Breast epithelium (tissue), 3 donors: ENCODE measurements at regions not wholly inside any gene's neighbourhood (a gene's known extent, or its start where the extent isn't known, plus 50 kb on each side); places are given as distances from the start of the nearest gene placed in this dataset.

Experiments
- POLR2A ChIP-seq: fragments of 450-650 bp; IDR thresholded peaks from one replicate; pipeline ENCODE4 v1.6.1; 2016; ENCODE audit warnings: antibody characterized with exemption, mild to moderate bottlenecking, moderate library complexity
- TF ChIP-seq, protein P1 (sequence below), 3 donors: fragments of 450-650 bp; IDR thresholded peaks; one replicate each; pipeline ENCODE4 v1.5.1; 2016 to 2017; ENCODE audit warnings: antibody characterized with exemption in 3 of 3, mild to moderate bottlenecking in 3 of 3, moderate library complexity in 3 of 3

DNA sequence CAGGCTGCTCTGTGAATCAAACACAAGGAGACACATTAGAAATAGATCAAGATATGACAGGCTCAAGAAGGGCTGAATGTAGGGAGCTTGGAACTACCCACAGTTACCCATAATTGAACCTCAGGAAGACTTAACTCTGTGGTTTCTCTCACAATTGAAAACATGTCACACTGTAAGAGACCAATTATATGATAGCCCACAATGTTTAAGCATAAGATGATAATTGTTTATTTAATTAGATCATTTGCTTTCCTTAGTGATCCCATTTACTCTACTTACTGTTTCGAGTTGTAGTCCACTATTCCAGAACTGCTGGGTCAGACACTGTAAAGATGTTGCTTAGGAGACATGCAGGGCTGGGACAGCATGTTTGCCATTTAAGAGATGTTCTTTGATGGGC lies 201.3 kb upstream of the RARB start:
- TF ChIP-seq POLR2A = no peak
- TF ChIP-seq, protein P1, sequence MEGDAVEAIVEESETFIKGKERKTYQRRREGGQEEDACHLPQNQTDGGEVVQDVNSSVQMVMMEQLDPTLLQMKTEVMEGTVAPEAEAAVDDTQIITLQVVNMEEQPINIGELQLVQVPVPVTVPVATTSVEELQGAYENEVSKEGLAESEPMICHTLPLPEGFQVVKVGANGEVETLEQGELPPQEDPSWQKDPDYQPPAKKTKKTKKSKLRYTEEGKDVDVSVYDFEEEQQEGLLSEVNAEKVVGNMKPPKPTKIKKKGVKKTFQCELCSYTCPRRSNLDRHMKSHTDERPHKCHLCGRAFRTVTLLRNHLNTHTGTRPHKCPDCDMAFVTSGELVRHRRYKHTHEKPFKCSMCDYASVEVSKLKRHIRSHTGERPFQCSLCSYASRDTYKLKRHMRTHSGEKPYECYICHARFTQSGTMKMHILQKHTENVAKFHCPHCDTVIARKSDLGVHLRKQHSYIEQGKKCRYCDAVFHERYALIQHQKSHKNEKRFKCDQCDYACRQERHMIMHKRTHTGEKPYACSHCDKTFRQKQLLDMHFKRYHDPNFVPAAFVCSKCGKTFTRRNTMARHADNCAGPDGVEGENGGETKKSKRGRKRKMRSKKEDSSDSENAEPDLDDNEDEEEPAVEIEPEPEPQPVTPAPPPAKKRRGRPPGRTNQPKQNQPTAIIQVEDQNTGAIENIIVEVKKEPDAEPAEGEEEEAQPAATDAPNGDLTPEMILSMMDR (IDR thresholded peaks at IDR 0.05) = no peak
